Adrenal gland (tissue), 9 donors: ENCODE measurements at regions not wholly inside any gene's neighbourhood (a gene's known extent, or its start where the extent isn't known, plus 50 kb on each side); places are given as distances from the start of the nearest gene placed in this dataset.

Experiments
- DNase-seq, 7 donors: peaks; one replicate each; pipeline ENCODE4 v3.0.0-alpha.2; 2019 to 2020
- H3K27ac ChIP-seq, 5 donors: fragments of 200-600 bp; sonication (generic) in 4 of 5; 1 replicate in 3 of 5; 2 replicates in 2 of 5; pipeline versions ENCODE4 v1.5.1 to v1.8.0; 2016 to 2020; ENCODE audit warnings: mild to moderate bottlenecking in 1 of 5
- H3K27me3 ChIP-seq: fragments of 200-600 bp; 2 replicates; pipeline ENCODE4 v1.8.0; 2021
- H3K36me3 ChIP-seq, 2 donors: fragments of 200-600 bp; replicated peaks in 1 of 2; 1 replicate in 1 of 2; 2 replicates in 1 of 2; pipeline versions ENCODE4 v1.5.1 to v1.8.0; 2018 to 2022
- H3K4me1 ChIP-seq, 2 donors: fragments of 200-600 bp; replicated peaks in 1 of 2; 1 replicate in 1 of 2; 2 replicates in 1 of 2; pipeline versions ENCODE4 v1.5.1 to v1.8.0; 2018 to 2021
- H3K4me3 ChIP-seq, 4 donors: fragments of 200-600 bp; sonication (generic) in 3 of 4; one replicate each; pipeline ENCODE4 v1.5.1; 2016 to 2018
- H3K9me3 ChIP-seq, 3 donors: fragments of 200-600 bp; sonication (generic) in 1 of 3; replicated peaks in 1 of 3; 1 replicate in 2 of 3; 2 replicates in 1 of 3; pipeline versions ENCODE4 v1.5.1 to v1.8.0; 2016 to 2021
- CTCF ChIP-seq, 6 experiments: fragments of 450-650 bp in 4 of 6; fragments of 200-600 bp in 2 of 6; sonication (generic) in 1 of 6; IDR thresholded peaks; 1 replicate in 5 of 6; 2 replicates in 1 of 6; pipeline versions ENCODE4 v1.5.1 to v1.8.0; 2016 to 2021; ENCODE audit warnings: antibody characterized with exemption in 6 of 6, mild to moderate bottlenecking in 2 of 6, moderate library complexity in 1 of 6
- POLR2A ChIP-seq, 2 donors: fragments of 450-650 bp; IDR thresholded peaks; one replicate each; pipeline ENCODE4 v1.6.1; 2017; ENCODE audit warnings: antibody characterized with exemption in 2 of 2, mild to moderate bottlenecking in 2 of 2, moderate library complexity in 1 of 2
- WGBS, 4 donors: extraction: QIAGEN DNeasy Blood & Tissue Kit in 2 of 4; methylation state at CpG; one replicate each; pipeline versions ENCODE4 v1.1.5 to v1.1.7; 2013 to 2017; 5-methylcytosine and 5-hydroxymethylcytosine counted together
- intact Hi-C, 2 donors: fragments of 100-400 bp; cut with DNase I; formaldehyde crosslinking; loops; one replicate each; pipeline versions ENCODE4 v1.14.1 to v1.15.0; 2022 to 2023
- donor health status: healthy with polysubstance abuse.
- donor health status: Bipolar disorder and iron deficiency.
- donor health status: DM: yes; HTN: yes; CAD: no.
- donor health status: DM: no; HTN: no; CAD: no.
- donor health status: DM: no; HTN: no; CAD: no.

DNA sequence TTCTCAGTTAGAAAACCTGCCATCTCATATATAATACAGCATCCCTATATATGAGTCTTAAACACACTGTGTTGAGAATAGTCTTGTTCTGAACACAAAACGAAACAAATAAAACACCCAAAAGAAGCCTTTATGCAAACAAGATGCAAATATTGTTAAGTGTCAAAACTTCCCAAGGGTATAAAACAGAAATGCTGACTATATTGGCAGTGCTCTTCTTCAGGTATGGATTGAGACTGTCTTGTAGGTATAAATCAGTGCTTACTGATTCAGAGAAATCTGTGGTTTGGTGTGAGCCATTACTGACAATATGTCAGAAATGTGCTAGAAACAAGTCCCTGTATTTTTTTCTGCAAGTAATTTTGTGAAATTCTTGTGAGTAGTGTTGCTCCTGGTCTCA, 82.8 kb upstream of the CTSO start:
- no peaks in the 10 kb centered on the region for H3K36me3 ChIP-seq
- no peak overlapping the region for H3K4me3 ChIP-seq
- DNase-seq: no peak
- WGBS, 4 donors: 62 to 85% (median 69%) methylated on average over 1 of the region's 1 CpG
- H3K27me3 ChIP-seq: no peaks in the 10 kb centered on the region
- no peak for TF ChIP-seq CTCF (IDR thresholded peaks at IDR 0.05)
- TF ChIP-seq POLR2A (IDR thresholded peaks at IDR 0.05): no peak
- no peaks in the 10 kb centered on the region for H3K9me3 ChIP-seq
- no peaks in the 10 kb centered on the region for H3K4me1 ChIP-seq
- intact Hi-C loops: no loop called here
- no peak overlapping the region for H3K27ac ChIP-seq

DNA sequence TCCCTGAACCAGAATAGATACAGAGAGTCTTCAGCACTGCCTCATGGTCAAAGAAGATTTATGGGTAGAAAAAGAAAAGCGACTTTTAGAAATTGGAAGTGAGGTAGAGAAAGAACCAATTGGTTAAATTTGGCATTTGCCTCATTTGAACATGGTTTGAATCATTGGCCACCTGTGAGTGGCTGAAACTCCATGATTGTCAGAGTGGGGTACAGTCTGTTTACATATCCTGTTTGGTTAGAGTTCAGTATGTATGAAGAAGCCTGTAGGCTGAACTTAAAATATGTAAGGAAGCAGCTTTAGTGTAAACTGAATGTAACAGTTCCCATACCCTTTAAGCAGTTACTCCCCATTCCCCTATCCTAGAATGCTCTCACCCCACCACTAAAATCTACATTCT, 76.0 kb upstream of the CTSO start:
- H3K4me1 ChIP-seq: no peaks in the 10 kb centered on the region
- H3K27me3 ChIP-seq: no peaks in the 10 kb centered on the region
- H3K27ac ChIP-seq: no peak overlapping the region
- no peak overlapping the region for H3K4me3 ChIP-seq
- H3K36me3 ChIP-seq: no peaks in the 10 kb centered on the region
- WGBS, 4 donors: 71 to 88% (median 79%) methylated on average over 1 of the region's 1 CpG
- intact Hi-C loops: no loop called here
- TF ChIP-seq POLR2A (IDR thresholded peaks at IDR 0.05) (no peak), CTCF (IDR thresholded peaks at IDR 0.05) (no peak)
- no peak for DNase-seq
- no peaks in the 10 kb centered on the region for H3K9me3 ChIP-seq

DNA sequence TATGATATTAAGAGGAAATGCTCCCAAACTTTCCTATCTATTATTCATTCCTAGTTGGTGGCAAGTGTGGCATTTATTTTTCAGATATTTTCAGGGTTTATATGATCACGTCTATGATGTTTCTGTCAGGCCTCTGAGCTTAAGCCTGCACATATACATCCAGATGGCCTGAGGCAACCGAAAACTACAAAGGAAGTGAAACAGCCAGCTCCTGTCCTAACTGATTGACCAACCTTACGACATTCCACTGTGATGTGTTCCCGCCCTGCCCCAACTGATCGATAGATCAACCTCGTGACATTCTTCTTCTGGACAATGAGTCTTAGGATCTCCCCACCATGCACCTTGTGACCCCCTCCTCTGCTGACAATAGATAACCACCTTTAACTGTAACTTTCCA, 67.6 kb upstream of the CTSO start:
- H3K9me3 ChIP-seq: no peaks in the 10 kb centered on the region
- H3K4me1 ChIP-seq: no peaks in the 10 kb centered on the region
- no peaks in the 10 kb centered on the region for H3K27me3 ChIP-seq
- intact Hi-C loops: no loop called here
- no peak overlapping the region for H3K27ac ChIP-seq
- H3K4me3 ChIP-seq: no peak overlapping the region
- DNase-seq: no peak
- no peaks in the 10 kb centered on the region for H3K36me3 ChIP-seq
- 76 to 94% (median 85%) methylated on average over 6 of the region's 6 CpGs for WGBS, 4 donors
- TF ChIP-seq CTCF (IDR thresholded peaks at IDR 0.05): no peak
- no peak for TF ChIP-seq POLR2A (IDR thresholded peaks at IDR 0.05)

- Histone ChIP-seq H3K27me3 (no peaks in the 10 kb centered on the region), H3K36me3 (no peaks in the 10 kb centered on the region), H3K27ac (no peak overlapping the region), H3K9me3 (no peaks in the 10 kb centered on the region), H3K4me1 (no peaks in the 10 kb centered on the region), H3K4me3 (no peak overlapping the region)
- 26 to 53% (median 48%) methylated on average over 2 of the region's 2 CpGs for WGBS, 4 donors
- TF ChIP-seq CTCF (IDR thresholded peaks at IDR 0.05): no peak
- no peak for TF ChIP-seq POLR2A (IDR thresholded peaks at IDR 0.05)
- no peak for DNase-seq
- intact Hi-C loops: no loop called here
Observed at GRCh38 chr4:156019246-156019645, 65.6 kb upstream of the CTSO start.
